GM12878 (cell line): ENCODE measurements at regions not wholly inside any gene's neighbourhood (a gene's known extent, or its start where the extent isn't known, plus 50 kb on each side); places are given as distances from the start of the nearest gene placed in this dataset.

Source experiments
- ATAC-seq: fragments of 200-7000 bp; cut with Tn5 transposase; 3 replicates; pipeline ENCODE4 v1.9.1; 2020; ENCODE audit warnings: mild to moderate bottlenecking, moderate library complexity
- BruUV-seq: library from RNA; stranded (reverse); fragments of 400-500 nt; replicated peaks from 2 replicates; lab custom pipeline; 2021; lab: Mats Ljungman, UMichigan
- CTCF ChIA-PET: fragments of 300-600 bp; sonication (Branson Sonifier 250); formaldehyde crosslinking; extraction: SDS; loops from one replicate; lab custom pipeline; 2021; ENCODE audit warnings: inconsistent platforms; lab: Yijun Ruan, JAX
- POLR2A ChIA-PET: fragments of 350-600 bp; formaldehyde crosslinking; extraction: SDS; loops from one replicate; lab custom pipeline; 2021; ENCODE audit warnings: inconsistent platforms; lab: Charles Lee
- RAD21 ChIA-PET: fragments of 300-600 bp; sonication (Branson Sonifier 250); formaldehyde crosslinking; loops from one replicate; lab custom pipeline; 2023; ENCODE audit warnings: antibody characterized with exemption; ENCODE audit not compliant: unreplicated experiment; lab: Charles Lee
- SMC1A ChIA-PET: fragments of 300-600 bp; sonication (Branson Sonifier 250); formaldehyde crosslinking; loops from one replicate; lab custom pipeline; 2023; ENCODE audit not compliant: unreplicated experiment, uncharacterized antibody; lab: Charles Lee
- DNase-seq: peaks from one replicate; pipeline ENCODE4 v3.0.0-alpha.2; 2011; ENCODE audit warnings: low read depth, low spot score
- FAIRE-seq: peaks from 3 replicates; lab custom pipeline; 2011; peaks lifted over from hg19 to GRCh38; lab: Jason Lieb, UNC
- H2AFZ ChIP-seq: 2 replicates; pipeline ENCODE4 v1.6.0; 2011; ENCODE audit warnings: low read depth, low read length, control low read depth; ENCODE audit not compliant: control insufficient read depth
- H3K27ac ChIP-seq: 2 replicates; pipeline ENCODE4 v1.5.1; 2011; ENCODE audit warnings: control low read depth; ENCODE audit not compliant: control insufficient read depth, insufficient read depth
- H3K27me3 ChIP-seq, 2 experiments: replicated peaks in 1 of 2; 2 replicates each; pipeline versions ENCODE4 v1.6.0 to v1.6.1; 2011; ENCODE audit warnings: low read length in 1 of 2; ENCODE audit not compliant: control insufficient read depth in 2 of 2, insufficient read depth in 2 of 2
- H3K36me3 ChIP-seq, 2 experiments: 2 replicates each; pipeline ENCODE4 v1.5.1; 2011; ENCODE audit warnings: low read length in 1 of 2; ENCODE audit not compliant: control insufficient read depth in 2 of 2, insufficient read depth in 2 of 2
- H3K4me1 ChIP-seq: 2 replicates; pipeline ENCODE4 v1.6.1; 2011; ENCODE audit warnings: mild to moderate bottlenecking, low read length, moderate library complexity, mixed read lengths; ENCODE audit not compliant: control insufficient read depth, insufficient read depth
- H3K4me2 ChIP-seq: 2 replicates; pipeline ENCODE4 v1.6.0; 2011; ENCODE audit warnings: control low read depth; ENCODE audit not compliant: control insufficient read depth, insufficient read depth
- H3K4me3 ChIP-seq: fragments of 200-600 bp; sonication (generic); 2 replicates; pipeline ENCODE4 v1.5.1; 2016
- H3K79me2 ChIP-seq: 2 replicates; pipeline ENCODE4 v1.6.0; 2011; ENCODE audit warnings: low read length; ENCODE audit not compliant: control insufficient read depth, insufficient read depth
- H3K9ac ChIP-seq: 2 replicates; pipeline ENCODE4 v1.8.0; 2011; ENCODE audit warnings: low read length, control low read depth, mixed read lengths; ENCODE audit not compliant: control insufficient read depth, insufficient read depth
- H3K9me3 ChIP-seq: replicated peaks from 3 replicates; pipeline ENCODE4 v1.5.1; 2011; ENCODE audit warnings: mild to moderate bottlenecking, low read length; ENCODE audit not compliant: control insufficient read depth, insufficient read depth
- H4K20me1 ChIP-seq: 2 replicates; pipeline ENCODE4 v1.6.0; 2011; ENCODE audit not compliant: control insufficient read depth, insufficient read depth
- ATF7 ChIP-seq: fragments of 450-650 bp; IDR thresholded peaks from 2 replicates; pipeline ENCODE4 v1.6.1; 2016; ENCODE audit warnings: low read depth, mild to moderate bottlenecking
- IRF4 ChIP-seq: IDR thresholded peaks from 2 replicates; pipeline ENCODE4 v1.6.1; 2011; ENCODE audit warnings: low read depth, low read length
- MXI1 ChIP-seq: fragments of 150-350 bp; IDR thresholded peaks from 2 replicates; pipeline ENCODE4 v1.6.1; 2011; ENCODE audit warnings: low read depth, mild to moderate bottlenecking, inconsistent platforms, low read length, improper control_type of control experiment
- PAX8 ChIP-seq: fragments of 450-650 bp; IDR thresholded peaks from 2 replicates; pipeline ENCODE4 v1.6.1; 2017; ENCODE audit warnings: mild to moderate bottlenecking, moderate library complexity
- RUNX3 ChIP-seq: IDR thresholded peaks from 2 replicates; pipeline ENCODE4 v1.6.1; 2012; ENCODE audit warnings: low read length, inconsistent platforms
- SPI1 ChIP-seq: IDR thresholded peaks from 2 replicates; pipeline ENCODE4 v1.6.1; 2011; ENCODE audit warnings: low read depth, mild to moderate bottlenecking, low read length, moderate library complexity, borderline replicate concordance; ENCODE audit not compliant: insufficient read depth
- SREBF1 ChIP-seq: IDR thresholded peaks from 2 replicates; pipeline ENCODE4 v1.6.1; 2012; ENCODE audit warnings: mild to moderate bottlenecking, low read length
- TBL1XR1 ChIP-seq: IDR thresholded peaks from 2 replicates; pipeline ENCODE4 v1.6.1; 2012; ENCODE audit warnings: low read depth, low read length, improper control_type of control experiment
- WGBS: methylation state at CpG from one replicate; pipeline ENCODE4 v1.1.6; 2016; ENCODE audit warnings: low lambda C conversion rate; ENCODE audit not compliant: insufficient replicate concordance, insufficient coverage; ENCODE audit errors: missing lambda C conversion rate; 5-methylcytosine and 5-hydroxymethylcytosine counted together
- in situ Hi-C: fragments of 300-500 bp; cut with MboI; formaldehyde crosslinking; loops from 9 replicates; pipeline ENCODE4 v1.14.3; 2018; ENCODE audit warnings: mixed read lengths
- intact Hi-C: fragments of 100-400 bp; cut with micrococcal nuclease; formaldehyde crosslinking; loops from one replicate; pipeline ENCODE4 v1.14.2; 2022; ENCODE audit not compliant: unreplicated experiment
- TF ChIP-seq, protein P1 (sequence below): IDR thresholded peaks from 2 replicates; pipeline ENCODE4 v1.6.1; 2011; ENCODE audit warnings: low read depth, mild to moderate bottlenecking, low read length, moderate library complexity, borderline replicate concordance; ENCODE audit errors: extremely low read depth
- TF ChIP-seq, protein P2 (sequence below): IDR thresholded peaks from 2 replicates; pipeline ENCODE4 v1.6.1; 2012; ENCODE audit warnings: low read depth, low read length, improper control_type of control experiment
- TF ChIP-seq, protein P3 (sequence below): IDR thresholded peaks from 2 replicates; pipeline ENCODE4 v1.6.1; 2012; ENCODE audit warnings: low read depth, low read length, improper control_type of control experiment
- TF ChIP-seq, protein P4 (sequence below): fragments of 450-650 bp; IDR thresholded peaks from 2 replicates; pipeline ENCODE4 v1.6.1; 2017; ENCODE audit warnings: mild to moderate bottlenecking, low read depth, inconsistent platforms; ENCODE audit not compliant: poor library complexity, severe bottlenecking
- TF ChIP-seq, protein P5 (sequence below): fragments of 450-650 bp; conservative IDR thresholded peaks from 2 replicates; pipeline ENCODE4 v1.6.1; 2017; ENCODE audit warnings: mild to moderate bottlenecking, moderate library complexity

DNA sequence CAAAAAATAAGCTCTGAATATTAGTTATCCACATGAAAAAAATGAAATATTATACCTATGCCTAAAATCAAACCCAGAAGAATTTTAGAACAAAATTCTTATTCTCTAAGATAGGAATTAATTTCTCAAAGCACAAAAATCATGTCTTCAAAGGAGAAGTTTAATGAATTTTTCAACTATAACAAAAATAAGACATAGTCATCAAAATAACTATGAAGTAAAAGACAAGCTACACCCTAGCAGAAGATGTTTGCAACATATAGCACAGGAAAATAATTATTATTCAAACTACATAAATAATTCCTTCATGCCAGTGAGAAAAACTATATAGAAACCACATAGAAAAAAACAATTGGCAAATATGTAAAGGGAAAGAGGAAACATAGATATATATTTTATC lies 1203.6 kb upstream of the GJE1 start:
- H3K4me1 ChIP-seq: no peaks in the 10 kb centered on the region
- no TSS peak for BruUV-seq
- no peak for FAIRE-seq
- H3K4me2 ChIP-seq: no peak overlapping the region
- no peaks in the 10 kb centered on the region for H3K36me3 ChIP-seq
- no peak for DNase-seq
- no peak overlapping the region for H2AFZ ChIP-seq
- ChIA-PET POLR2A (no interaction called here), RAD21 (no interaction called here), CTCF (interaction anchor here (0.8 kb wide), 1 partner anchor 634 kb away, joined by 3 read pairs; no protein-coding TSS in a partner anchor), SMC1A (interaction anchor here (0.6 to 1.1 kb wide), 2 partner anchors 10 to 15 kb away, joined by 3 read pairs; no protein-coding TSS in a partner anchor)
- H3K27ac ChIP-seq: no peak overlapping the region
- no peak overlapping the region for H3K9ac ChIP-seq
- no peaks in the 10 kb centered on the region for H4K20me1 ChIP-seq
- in situ Hi-C loops (no loop called here), intact Hi-C loops (no loop called here)
- H3K27me3 ChIP-seq: no peaks in the 10 kb centered on the region
- H3K9me3 ChIP-seq: no peaks in the 10 kb centered on the region
- no peaks in the 10 kb centered on the region for H3K79me2 ChIP-seq
- ATAC-seq: no peak
- no peak for TF ChIP-seq PAX8
- no peak for TF ChIP-seq MXI1
- no peak overlapping the region for H3K4me3 ChIP-seq

DNA sequence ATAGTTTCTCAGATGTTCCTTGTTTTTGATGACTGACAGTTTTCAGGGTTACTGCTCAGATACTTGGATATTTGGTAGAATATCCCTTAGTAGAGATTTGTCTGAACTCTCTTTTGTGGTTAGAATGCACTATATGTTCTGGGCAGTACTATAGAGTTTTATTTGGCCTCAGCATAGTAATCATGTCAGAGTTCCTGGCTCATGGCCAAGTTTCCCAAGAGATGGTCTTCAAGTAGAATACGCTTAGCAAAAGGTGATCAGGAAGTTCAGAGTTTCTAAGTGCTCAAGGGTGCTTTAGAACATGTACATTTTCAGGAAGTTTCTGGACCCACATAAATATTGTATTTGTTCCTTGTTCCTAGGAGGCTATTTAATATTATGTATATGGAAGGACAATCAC lies 1209.7 kb upstream of the GJE1 start:
- Histone ChIP-seq H3K4me3 (no peak overlapping the region), H3K9ac (no peak overlapping the region), H3K27me3 (no peaks in the 10 kb centered on the region), H2AFZ (no peak overlapping the region), H3K4me1 (no peaks in the 10 kb centered on the region), H3K4me2 (no peak overlapping the region), H3K79me2 (no peaks in the 10 kb centered on the region), H4K20me1 (no peaks in the 10 kb centered on the region), H3K27ac (no peak overlapping the region), H3K36me3 (no peaks in the 10 kb centered on the region), H3K9me3 (no peaks in the 10 kb centered on the region)
- no TSS peak for BruUV-seq
- in situ Hi-C loops (no loop called here), intact Hi-C loops (loop anchor here (5.0 kb wide), 1 partner anchor 639 kb away; no protein-coding TSS in a partner anchor)
- FAIRE-seq (no peak), DNase-seq (no peak), ATAC-seq (no peak)
- POLR2A ChIA-PET: no interaction called here
- SMC1A ChIA-PET: no interaction called here
- RAD21 ChIA-PET: no interaction called here
- 20% methylated on average over 1 of the region's 1 CpG for WGBS
- CTCF ChIA-PET: no interaction called here
- TF ChIP-seq ATF7 (no peak), RUNX3 (no peak), SREBF1 (no peak), SPI1 (no peak), TBL1XR1 (no peak), IRF4 (no peak)
- TF ChIP-seq, protein P1, sequence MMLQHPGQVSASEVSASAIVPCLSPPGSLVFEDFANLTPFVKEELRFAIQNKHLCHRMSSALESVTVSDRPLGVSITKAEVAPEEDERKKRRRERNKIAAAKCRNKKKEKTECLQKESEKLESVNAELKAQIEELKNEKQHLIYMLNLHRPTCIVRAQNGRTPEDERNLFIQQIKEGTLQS: no peak
- TF ChIP-seq, protein P2, sequence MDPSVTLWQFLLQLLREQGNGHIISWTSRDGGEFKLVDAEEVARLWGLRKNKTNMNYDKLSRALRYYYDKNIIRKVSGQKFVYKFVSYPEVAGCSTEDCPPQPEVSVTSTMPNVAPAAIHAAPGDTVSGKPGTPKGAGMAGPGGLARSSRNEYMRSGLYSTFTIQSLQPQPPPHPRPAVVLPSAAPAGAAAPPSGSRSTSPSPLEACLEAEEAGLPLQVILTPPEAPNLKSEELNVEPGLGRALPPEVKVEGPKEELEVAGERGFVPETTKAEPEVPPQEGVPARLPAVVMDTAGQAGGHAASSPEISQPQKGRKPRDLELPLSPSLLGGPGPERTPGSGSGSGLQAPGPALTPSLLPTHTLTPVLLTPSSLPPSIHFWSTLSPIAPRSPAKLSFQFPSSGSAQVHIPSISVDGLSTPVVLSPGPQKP: no peak
- TF ChIP-seq, protein P3, sequence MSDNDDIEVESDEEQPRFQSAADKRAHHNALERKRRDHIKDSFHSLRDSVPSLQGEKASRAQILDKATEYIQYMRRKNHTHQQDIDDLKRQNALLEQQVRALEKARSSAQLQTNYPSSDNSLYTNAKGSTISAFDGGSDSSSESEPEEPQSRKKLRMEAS: no peak
- TF ChIP-seq, protein P4, sequence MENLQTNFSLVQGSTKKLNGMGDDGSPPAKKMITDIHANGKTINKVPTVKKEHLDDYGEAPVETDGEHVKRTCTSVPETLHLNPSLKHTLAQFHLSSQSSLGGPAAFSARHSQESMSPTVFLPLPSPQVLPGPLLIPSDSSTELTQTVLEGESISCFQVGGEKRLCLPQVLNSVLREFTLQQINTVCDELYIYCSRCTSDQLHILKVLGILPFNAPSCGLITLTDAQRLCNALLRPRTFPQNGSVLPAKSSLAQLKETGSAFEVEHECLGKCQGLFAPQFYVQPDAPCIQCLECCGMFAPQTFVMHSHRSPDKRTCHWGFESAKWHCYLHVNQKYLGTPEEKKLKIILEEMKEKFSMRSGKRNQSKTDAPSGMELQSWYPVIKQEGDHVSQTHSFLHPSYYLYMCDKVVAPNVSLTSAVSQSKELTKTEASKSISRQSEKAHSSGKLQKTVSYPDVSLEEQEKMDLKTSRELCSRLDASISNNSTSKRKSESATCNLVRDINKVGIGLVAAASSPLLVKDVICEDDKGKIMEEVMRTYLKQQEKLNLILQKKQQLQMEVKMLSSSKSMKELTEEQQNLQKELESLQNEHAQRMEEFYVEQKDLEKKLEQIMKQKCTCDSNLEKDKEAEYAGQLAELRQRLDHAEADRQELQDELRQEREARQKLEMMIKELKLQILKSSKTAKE: no peak
- TF ChIP-seq, protein P5, sequence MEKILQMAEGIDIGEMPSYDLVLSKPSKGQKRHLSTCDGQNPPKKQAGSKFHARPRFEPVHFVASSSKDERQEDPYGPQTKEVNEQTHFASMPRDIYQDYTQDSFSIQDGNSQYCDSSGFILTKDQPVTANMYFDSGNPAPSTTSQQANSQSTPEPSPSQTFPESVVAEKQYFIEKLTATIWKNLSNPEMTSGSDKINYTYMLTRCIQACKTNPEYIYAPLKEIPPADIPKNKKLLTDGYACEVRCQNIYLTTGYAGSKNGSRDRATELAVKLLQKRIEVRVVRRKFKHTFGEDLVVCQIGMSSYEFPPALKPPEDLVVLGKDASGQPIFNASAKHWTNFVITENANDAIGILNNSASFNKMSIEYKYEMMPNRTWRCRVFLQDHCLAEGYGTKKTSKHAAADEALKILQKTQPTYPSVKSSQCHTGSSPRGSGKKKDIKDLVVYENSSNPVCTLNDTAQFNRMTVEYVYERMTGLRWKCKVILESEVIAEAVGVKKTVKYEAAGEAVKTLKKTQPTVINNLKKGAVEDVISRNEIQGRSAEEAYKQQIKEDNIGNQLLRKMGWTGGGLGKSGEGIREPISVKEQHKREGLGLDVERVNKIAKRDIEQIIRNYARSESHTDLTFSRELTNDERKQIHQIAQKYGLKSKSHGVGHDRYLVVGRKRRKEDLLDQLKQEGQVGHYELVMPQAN: no peak
